Sigmoid colon (tissue), 6 donors: ENCODE measurements at regions not wholly inside any gene's neighbourhood (a gene's known extent, or its start where the extent isn't known, plus 50 kb on each side); places are given as distances from the start of the nearest gene placed in this dataset.
"Not testable (repeated sequence)": the region's sequence is repeated elsewhere in the genome, so short reads cannot be mapped to it uniquely, and the experiment has no call there.

Experiments
- DNase-seq: peaks from one replicate; pipeline ENCODE4 v3.0.0-alpha.2; 2019
- H3K27ac ChIP-seq, 4 donors: fragments of 200-600 bp; sonication (generic); one replicate each; pipeline ENCODE4 v1.5.1; 2016 to 2019; ENCODE audit warnings: mild to moderate bottlenecking in 1 of 4
- H3K27me3 ChIP-seq, 3 donors: fragments of 200-600 bp; sonication (generic); one replicate each; pipeline ENCODE4 v1.5.1; 2019; ENCODE audit warnings: mild to moderate bottlenecking in 1 of 3
- H3K36me3 ChIP-seq, 4 donors: fragments of 200-600 bp; sonication (generic); one replicate each; pipeline ENCODE4 v1.5.1; 2016 to 2019
- H3K4me1 ChIP-seq, 4 donors: fragments of 200-600 bp; sonication (generic); one replicate each; pipeline ENCODE4 v1.5.1; 2017 to 2019
- H3K4me3 ChIP-seq, 4 donors: fragments of 200-600 bp; sonication (generic); one replicate each; pipeline ENCODE4 v1.5.1; 2017 to 2019; ENCODE audit warnings: mild to moderate bottlenecking in 2 of 4, moderate library complexity in 1 of 4
- H3K9me3 ChIP-seq, 4 donors: fragments of 200-600 bp in 3 of 4; sonication (generic) in 3 of 4; one replicate each; pipeline versions ENCODE4 v1.5.1 to v1.6.1; 2013 to 2019
- EP300 ChIP-seq, 4 donors: sonication (generic); formaldehyde crosslinking; IDR thresholded peaks; one replicate each; pipeline ENCODE4 v1.6.1; 2017; ENCODE audit warnings: antibody characterized with exemption in 4 of 4
- POLR2A ChIP-seq, 2 donors: fragments of 450-650 bp; IDR thresholded peaks; one replicate each; pipeline ENCODE4 v1.6.1; 2016; ENCODE audit warnings: antibody characterized with exemption in 2 of 2, mild to moderate bottlenecking in 2 of 2, moderate library complexity in 2 of 2
- POLR2AphosphoS5 ChIP-seq, 4 donors: sonication (generic); formaldehyde crosslinking; IDR thresholded peaks; one replicate each; pipeline ENCODE4 v1.6.1; 2017; ENCODE audit warnings: antibody characterized with exemption in 4 of 4
- WGBS, 2 donors: extraction: QIAGEN DNeasy Blood & Tissue Kit; methylation state at CpG; one replicate each; pipeline ENCODE4 v1.1.7; 2013; 5-methylcytosine and 5-hydroxymethylcytosine counted together
- intact Hi-C: fragments of 100-400 bp; cut with DNase I; formaldehyde crosslinking; loops from one replicate; pipeline ENCODE4 v1.15.1; 2023
- TF ChIP-seq, protein P1 (sequence below), 4 experiments: fragments of 450-650 bp in 3 of 4; fragments of 200-600 bp in 1 of 4; IDR thresholded peaks; one replicate each; pipeline ENCODE4 v1.5.1; 2016 to 2019; ENCODE audit warnings: antibody characterized with exemption in 4 of 4, mild to moderate bottlenecking in 3 of 4, moderate library complexity in 2 of 4
- donor health status: healthy with polysubstance abuse.
- donor health status: healthy.

DNA sequence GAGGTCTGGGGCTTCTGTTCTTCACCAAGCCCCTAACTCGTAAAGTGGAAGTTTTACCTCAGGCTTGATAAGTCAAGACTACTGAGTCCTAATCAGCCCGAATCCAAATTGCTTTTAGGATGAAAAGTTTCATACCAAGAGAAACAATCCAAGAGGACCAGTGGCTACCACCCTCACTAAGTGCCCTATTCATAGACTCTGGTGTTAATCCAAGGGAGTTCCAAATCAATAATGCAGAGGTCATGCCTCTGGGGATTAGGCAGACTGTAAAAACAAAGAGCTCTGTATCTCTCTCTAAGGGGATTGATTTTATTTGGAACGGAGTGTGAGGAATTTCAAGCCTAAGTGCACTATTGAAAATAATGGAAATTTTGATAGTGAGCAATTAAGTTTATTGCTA is 76.3 kb upstream of the LMNTD1 start:
- Histone ChIP-seq H3K27me3 (no peaks in the 10 kb centered on the region), H3K9me3 (no peaks in the 10 kb centered on the region), H3K36me3 (no peaks in the 10 kb centered on the region), H3K4me1 (no peaks in the 10 kb centered on the region), H3K4me3 (no peak overlapping the region), H3K27ac (no peak overlapping the region)
- DNase-seq, result no peak
- intact Hi-C loops, result no loop called here
- TF ChIP-seq POLR2AphosphoS5 (IDR thresholded peaks at IDR 0.05), result no peak
- no peak for TF ChIP-seq EP300 (IDR thresholded peaks at IDR 0.05)
- TF ChIP-seq POLR2A (IDR thresholded peaks at IDR 0.05), result no peak
- TF ChIP-seq, protein P1, sequence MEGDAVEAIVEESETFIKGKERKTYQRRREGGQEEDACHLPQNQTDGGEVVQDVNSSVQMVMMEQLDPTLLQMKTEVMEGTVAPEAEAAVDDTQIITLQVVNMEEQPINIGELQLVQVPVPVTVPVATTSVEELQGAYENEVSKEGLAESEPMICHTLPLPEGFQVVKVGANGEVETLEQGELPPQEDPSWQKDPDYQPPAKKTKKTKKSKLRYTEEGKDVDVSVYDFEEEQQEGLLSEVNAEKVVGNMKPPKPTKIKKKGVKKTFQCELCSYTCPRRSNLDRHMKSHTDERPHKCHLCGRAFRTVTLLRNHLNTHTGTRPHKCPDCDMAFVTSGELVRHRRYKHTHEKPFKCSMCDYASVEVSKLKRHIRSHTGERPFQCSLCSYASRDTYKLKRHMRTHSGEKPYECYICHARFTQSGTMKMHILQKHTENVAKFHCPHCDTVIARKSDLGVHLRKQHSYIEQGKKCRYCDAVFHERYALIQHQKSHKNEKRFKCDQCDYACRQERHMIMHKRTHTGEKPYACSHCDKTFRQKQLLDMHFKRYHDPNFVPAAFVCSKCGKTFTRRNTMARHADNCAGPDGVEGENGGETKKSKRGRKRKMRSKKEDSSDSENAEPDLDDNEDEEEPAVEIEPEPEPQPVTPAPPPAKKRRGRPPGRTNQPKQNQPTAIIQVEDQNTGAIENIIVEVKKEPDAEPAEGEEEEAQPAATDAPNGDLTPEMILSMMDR (IDR thresholded peaks at IDR 0.05), result no peak
- 78 to 84% methylated on average over 3 of the region's 3 CpGs for WGBS, 2 donors

DNA sequence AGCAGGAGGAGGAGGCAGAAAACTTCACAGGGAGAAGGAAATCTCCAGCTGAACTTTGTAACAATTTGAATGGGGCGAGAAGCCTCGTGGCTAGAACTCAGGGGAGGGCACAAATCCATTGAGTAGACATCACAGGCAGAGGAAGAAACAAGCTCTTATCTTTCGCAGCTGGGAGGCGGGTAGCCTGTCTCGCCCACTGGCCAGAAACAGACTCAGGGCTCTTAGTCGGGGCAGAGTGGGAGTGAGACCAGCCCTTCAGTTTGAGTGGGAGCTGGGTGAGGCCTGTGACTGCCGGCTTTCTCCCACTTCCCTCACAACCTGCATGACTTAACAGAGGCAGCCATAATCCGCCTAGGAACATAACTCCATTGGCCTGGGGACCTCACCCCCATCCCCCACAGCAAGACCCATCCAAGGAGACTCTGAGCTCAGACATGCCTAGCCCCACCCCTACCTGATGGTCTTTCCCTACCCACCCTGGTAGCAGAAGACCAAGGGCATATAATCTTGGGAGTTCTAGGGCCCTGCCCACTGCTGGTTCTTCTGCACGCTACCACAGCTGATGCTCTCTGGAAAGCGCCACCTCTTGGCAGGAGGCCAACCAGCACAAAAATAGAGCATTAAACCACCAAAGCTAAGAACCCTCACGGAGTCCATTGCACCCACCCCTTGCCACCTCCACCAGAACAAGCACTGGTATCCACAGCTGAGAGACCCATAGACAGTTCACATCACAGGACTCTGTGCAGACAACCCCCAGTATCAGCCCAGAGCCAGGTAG is 77.8 kb upstream of the LMNTD1 start:
- H3K27ac ChIP-seq, H3K9me3 ChIP-seq, H3K36me3 ChIP-seq, H3K4me3 ChIP-seq, intact Hi-C loops, DNase-seq, H3K27me3 ChIP-seq, H3K4me1 ChIP-seq: not testable (repeated sequence)
- WGBS, 2 donors, result 86 to 87% methylated on average over 11 of the region's 11 CpGs

DNA sequence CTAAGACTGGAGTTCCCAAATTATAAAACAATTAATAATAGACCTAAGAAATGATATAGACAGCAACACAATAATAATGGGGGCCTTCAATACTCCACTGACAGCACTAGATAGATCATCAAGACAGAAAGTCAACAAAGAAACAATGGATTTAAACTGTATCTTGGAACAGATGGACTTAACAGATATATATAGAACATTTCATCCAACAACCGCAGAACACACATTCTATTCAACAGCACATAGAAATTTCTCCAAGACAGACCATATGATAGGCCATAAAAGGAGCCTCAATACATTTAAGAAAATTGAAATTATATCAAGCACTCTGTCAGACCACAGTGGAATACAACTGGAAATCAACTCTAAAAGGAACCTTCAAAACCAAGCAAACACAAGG is 80.1 kb upstream of the LMNTD1 start:
- DNase-seq, H3K27ac ChIP-seq, H3K9me3 ChIP-seq, intact Hi-C loops, H3K4me1 ChIP-seq, H3K36me3 ChIP-seq, H3K4me3 ChIP-seq, H3K27me3 ChIP-seq: not testable (repeated sequence)
- WGBS, 2 donors, result 94 to 98% methylated on average over 1 of the region's 1 CpG

DNA sequence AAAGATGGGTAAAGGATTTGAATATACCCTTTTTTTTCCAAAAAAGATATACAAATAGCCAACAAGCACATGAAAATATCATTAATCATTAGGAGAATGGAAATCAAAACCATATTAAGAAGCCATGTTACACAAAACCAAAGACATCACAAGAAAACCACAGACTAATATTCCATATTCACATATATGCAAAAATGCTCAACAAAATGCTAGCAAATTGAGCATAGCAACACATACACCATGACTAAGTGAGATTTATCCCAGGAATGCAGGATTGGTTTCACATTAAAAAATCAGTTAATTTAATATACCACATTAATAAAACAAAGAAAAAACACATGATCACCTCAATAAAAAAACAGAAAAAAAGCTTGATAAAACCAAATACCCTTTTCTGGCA is 84.7 kb upstream of the LMNTD1 start:
- TF ChIP-seq POLR2AphosphoS5 (IDR thresholded peaks at IDR 0.05) (no peak), EP300 (IDR thresholded peaks at IDR 0.05) (no peak), POLR2A (IDR thresholded peaks at IDR 0.05) (no peak)
- TF ChIP-seq, protein P1 (IDR thresholded peaks at IDR 0.05), result no peak
- Histone ChIP-seq H3K9me3 (no peaks in the 10 kb centered on the region), H3K4me3 (no peak overlapping the region), H3K27ac (no peak overlapping the region), H3K4me1 (no peaks in the 10 kb centered on the region), H3K36me3 (no peaks in the 10 kb centered on the region), H3K27me3 (no peaks in the 10 kb centered on the region)
- DNase-seq, result no peak
- intact Hi-C loops, result no loop called here

GRCh38 chr12:25639406-25639805 is 86.3 kb upstream of the LMNTD1 start:
- H3K27ac ChIP-seq, result no peak overlapping the region
- no peaks in the 10 kb centered on the region for H3K36me3 ChIP-seq
- no peaks in the 10 kb centered on the region for H3K4me1 ChIP-seq
- WGBS, 2 donors, result 73 to 78% methylated on average over 5 of the region's 5 CpGs
- H3K9me3 ChIP-seq, result no peaks in the 10 kb centered on the region
- no peaks in the 10 kb centered on the region for H3K27me3 ChIP-seq
- TF ChIP-seq, protein P1 (IDR thresholded peaks at IDR 0.05), result no peak
- TF ChIP-seq POLR2AphosphoS5 (IDR thresholded peaks at IDR 0.05) (no peak), EP300 (IDR thresholded peaks at IDR 0.05) (no peak), POLR2A (IDR thresholded peaks at IDR 0.05) (no peak)
- intact Hi-C loops, result no loop called here
- DNase-seq, result no peak
- H3K4me3 ChIP-seq, result no peak overlapping the region

DNA sequence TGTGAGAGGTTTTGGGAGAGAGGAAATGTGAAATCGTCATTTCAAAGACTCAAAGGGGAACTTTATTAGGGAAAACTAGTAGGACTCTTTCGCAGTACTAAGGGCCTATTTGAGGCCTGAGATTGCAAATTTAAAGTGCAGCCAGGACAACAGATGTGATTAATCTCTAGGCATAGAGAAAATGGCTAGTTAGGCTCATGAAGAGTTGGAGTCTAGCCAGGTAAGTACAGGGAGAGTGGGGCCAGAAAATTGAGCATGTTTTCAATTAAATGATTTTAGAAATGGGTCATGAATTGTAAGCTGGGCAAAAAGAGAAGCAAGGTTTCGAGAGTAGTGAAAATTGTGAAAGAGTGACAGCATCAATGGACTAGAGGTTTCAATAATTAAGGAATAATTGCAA is 91.9 kb upstream of the LMNTD1 start:
- Histone ChIP-seq H3K36me3 (no peaks in the 10 kb centered on the region), H3K4me1 (peaks cover 0 to 11% (median 7%) of the 10 kb centered on the region in 4 donors), H3K27ac (no peak overlapping the region), H3K4me3 (no peak overlapping the region), H3K9me3 (no peaks in the 10 kb centered on the region), H3K27me3 (no peaks in the 10 kb centered on the region)
- no peak for DNase-seq
- WGBS, 2 donors, result 83 to 84% methylated on average over 3 of the region's 3 CpGs
- intact Hi-C loops, result no loop called here
- TF ChIP-seq POLR2A (IDR thresholded peaks at IDR 0.05) (no peak), EP300 (IDR thresholded peaks at IDR 0.05) (no peak), POLR2AphosphoS5 (IDR thresholded peaks at IDR 0.05) (no peak)
- TF ChIP-seq, protein P1 (IDR thresholded peaks at IDR 0.05), result no peak
